ENCODE measurements at regions not wholly inside any gene's neighbourhood (a gene's known extent, or its start where the extent isn't known, plus 50 kb on each side); places are given as distances from the start of the nearest gene placed in this dataset.

DNA sequence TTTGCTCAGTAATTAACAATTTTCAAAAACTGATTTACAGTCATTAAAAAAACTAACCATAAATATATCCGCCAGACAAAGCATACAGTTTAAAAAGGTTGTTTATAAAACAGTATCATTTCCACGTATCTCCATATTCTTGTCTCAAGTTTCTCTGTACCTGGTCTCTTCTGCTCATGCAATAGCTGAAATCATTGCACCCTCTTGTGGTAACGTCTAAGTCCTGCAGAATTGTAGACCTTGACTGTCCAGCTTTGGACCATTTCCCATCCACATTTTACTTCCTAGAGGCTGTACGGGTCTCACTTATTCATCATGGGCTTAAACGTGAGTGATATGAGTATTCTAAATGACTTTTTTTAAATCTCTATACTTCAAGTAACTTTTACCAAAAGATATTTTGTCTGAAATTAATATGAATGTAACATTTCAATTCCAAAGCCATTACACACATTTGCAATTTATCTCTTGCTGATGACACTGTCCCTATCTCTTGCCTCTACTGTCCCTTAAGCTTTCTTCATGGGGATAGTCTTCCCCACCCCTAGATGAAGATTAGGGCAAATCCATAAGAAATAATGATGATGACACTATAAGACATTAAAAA lies 118.5 kb downstream of the BTC start:
- peak; percentile 70 for DNase-seq (ENCODE audit: low read depth)

DNA sequence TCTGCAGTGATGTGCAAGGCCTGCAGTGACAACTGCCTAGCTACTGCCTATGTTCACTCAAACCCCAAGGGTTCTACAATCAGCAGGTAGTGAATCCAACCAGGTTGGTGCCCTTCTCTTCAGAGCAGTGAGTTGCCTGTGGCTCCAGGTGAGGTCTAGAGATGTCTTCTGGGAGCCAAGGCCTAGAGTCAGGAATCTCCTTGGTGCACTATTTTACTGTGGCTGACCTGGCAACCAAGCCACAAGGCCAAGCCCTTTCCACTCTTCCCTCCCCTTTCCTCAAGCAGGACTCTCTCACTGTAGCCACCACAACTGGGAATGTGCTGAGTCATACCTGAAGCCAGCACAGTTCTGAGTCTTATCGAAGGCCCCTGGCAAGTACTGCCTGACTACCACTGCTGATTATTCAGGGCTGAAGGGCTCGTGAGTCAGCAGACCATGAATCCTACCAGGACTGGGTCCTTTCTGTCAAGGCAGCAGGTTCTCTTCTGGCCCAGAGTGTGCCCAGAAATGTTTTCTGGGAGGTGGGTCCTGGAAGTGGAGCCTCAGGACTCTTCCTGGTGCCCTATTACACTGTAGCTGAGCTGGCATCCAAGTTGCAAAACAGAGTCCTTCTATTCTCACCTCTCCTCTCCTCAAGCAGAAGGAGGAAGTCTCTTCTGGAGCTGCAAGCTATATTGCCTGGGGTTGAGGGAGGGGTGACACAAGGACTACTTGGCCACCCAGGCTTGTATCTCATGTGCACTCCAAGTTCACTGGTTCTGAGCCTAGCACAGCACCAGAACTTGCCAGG lies 111.6 kb downstream of the BTC start:
- peak; percentile 96 for DNase-seq (ENCODE audit: low read depth)

DNA sequence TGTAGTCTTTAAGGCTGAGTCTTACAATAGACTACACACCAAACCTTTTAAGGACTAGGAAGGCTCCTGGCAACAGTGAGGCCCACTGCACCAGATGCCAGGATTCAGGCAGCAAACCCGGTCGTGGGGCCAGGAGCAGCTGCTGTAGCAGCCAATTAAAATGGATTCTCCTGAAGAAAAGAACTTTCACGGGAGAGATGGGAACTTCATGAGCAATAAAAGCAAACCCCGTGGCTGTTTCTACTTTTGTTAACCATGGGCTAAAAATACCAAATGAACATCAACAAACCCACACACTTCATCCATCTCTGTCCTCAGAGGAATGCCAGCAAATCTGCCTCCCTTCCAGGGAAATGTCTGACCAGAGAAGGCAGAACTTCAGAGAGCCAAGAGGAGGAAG lies 101.4 kb downstream of the BTC start:
- no peak for DNase-seq (ENCODE audit: low read depth)
